GM21576 (cell line): ENCODE measurements at regions not wholly inside any gene's neighbourhood (a gene's known extent, or its start where the extent isn't known, plus 50 kb on each side); places are given as distances from the start of the nearest gene placed in this dataset.

Source experiments
- ATAC-seq: cut with Tn5 transposase; IDR thresholded peaks from one replicate; pipeline ENCODE4 v1.9.1; 2021; ENCODE audit warnings: mild to moderate bottlenecking, moderate library complexity; ENCODE audit not compliant: unreplicated experiment

DNA sequence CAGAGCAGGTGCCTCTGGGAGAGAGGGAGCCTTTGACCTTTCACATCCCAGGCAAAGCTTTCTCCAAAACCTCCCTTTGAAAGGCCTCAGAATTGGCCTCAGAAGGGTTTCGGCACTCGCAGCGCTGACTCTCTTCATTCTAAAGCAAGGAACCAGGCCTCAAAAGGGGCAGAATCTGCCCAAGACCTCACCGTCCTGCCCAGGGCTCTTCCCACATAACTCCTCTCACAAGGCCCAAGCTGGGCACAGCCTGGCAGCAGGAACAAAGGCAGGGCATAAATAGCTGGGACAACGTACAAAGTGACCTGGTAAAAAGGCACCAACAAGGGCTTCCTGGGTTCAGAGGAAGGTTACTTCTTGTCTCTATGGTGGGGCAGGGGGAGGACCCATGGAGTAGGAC is 166.3 kb upstream of the FSTL4 start:
- ATAC-seq, result no peak

DNA sequence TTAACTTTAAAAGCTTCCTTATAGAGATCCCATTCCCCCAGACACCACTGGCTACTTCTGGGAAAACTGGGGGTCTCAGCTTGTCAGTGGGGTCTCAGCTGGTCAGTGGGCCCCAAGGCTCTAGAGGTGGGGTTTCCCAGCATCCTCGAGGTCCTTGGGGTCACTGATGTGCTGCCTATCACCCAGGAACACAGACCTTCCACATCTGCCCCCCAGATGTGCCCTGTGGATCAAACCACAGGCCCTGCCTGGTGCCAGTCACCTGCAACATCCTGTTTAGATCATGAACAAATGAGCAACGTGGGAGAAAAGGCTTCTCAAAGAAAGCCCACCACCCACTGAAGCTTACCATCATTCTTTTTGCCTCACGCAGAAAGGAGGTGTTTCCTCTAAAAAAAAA is 165.6 kb upstream of the FSTL4 start:
- no peak for ATAC-seq

DNA sequence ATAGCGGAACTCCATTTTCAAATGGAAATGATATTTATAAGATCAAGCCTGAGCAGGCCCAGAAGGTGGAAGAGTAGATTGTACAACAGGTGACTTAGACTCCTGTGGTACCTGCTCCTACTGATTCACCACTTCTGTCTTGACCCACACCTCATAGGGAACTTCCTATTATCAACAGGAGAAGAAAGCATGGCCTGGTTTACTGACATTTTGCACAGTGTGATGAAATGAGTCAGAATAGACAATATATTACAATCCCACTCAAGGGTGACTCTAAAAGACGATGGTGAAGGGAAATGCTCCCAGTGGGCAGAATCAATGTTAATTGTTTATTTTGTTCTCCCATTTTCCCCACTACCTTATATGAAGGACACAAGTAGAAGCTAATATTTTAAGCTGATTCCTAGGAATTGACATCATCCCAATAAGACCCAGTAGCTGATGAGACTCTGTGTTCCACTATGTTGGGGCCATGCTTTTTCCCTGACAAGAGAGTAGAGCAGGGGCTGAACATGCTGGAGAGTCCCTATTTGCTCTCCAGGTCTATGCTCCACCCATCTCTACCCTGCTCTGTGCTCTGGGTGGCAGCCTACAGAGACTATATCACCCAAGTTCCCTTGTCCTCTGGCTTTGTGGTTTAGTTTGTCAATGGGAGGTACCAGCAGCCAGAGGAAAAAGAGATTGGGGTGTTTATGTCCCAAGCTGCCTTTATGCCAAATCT is 163.4 kb upstream of the FSTL4 start:
- ATAC-seq, result no peak

DNA sequence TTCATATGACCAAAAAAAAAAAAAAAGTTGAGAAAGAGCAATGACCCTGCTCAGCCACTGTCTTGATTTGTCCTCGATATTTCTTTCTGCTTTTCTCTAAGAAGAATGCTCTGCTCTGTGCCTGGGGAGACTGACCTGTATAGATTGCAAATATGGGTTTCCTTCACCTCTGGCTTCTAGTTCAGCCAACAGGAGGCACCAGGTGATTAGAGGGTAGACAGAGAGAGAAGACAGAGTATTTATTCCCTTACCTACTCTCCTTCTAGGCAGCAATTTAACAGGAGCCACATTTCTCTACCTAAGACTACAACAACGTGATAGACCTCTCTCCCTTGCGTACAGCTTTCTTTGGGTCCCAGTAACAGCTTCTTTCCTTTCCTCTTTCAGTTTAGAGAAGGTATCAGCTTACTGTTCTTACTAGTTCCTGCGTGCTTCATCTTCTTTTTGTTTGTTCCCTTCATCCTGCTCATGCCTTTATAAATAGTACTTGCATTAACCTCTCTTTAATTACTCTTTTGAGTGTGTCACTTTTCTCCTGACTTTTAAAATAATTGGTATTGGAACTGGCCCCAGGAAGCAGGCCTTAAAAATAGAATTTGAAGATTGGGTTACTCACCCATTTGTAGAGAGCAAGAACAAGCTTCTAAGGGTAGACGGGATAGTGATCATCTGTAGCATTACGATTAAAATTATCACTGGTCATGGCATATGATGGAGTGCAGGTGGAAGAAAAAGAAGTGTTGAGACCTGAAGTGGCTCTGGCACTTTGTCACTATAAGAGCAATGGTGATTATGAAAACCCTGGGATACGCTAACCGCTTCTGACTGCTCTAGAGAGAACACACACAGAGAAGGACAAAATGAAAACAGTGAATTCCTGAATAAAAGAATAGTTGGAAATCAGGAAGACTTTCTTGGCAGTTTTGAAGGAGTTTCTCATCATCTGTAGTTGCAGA is 161.2 kb upstream of the FSTL4 start:
- no peak for ATAC-seq

DNA sequence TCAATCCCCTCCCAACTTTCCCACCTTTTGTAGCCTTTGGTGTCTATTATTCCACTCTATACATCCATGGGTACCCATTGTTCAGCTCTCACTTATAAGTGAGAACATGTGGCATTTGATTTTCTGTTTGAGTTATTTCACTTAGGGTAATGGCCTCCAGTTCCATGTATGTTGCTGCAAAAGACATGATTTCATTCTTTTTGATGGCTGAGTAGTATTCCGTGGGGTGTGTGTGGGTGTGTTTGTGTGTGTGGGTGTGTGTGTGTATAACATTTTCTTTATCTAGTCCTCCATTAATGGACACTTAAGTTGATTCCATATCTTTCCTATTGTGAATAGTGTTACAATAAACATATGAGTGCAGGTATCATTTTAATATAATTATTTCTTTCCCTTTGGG is 157.5 kb upstream of the FSTL4 start:
- no peak for ATAC-seq

DNA sequence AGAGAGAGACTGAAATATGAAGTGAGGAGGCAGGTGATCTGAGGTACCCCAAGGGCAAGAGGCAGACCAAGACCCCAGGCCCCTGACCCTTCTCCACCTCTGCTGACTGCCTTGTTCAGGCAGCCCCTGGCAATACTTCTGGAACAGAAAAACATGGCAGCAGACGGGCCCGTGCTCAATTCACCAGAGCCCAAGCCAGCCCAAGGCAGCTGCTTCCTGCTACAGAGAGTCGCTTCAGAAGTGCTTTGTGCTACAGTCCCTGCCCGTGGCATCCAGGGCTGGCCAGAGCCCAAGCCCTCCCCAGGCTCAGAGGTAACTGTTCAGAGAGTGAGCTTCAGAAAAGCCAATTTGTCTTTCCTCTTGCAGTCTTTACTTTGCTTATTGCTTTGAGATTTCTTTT is 151.4 kb upstream of the FSTL4 start:
- ATAC-seq, result no peak

DNA sequence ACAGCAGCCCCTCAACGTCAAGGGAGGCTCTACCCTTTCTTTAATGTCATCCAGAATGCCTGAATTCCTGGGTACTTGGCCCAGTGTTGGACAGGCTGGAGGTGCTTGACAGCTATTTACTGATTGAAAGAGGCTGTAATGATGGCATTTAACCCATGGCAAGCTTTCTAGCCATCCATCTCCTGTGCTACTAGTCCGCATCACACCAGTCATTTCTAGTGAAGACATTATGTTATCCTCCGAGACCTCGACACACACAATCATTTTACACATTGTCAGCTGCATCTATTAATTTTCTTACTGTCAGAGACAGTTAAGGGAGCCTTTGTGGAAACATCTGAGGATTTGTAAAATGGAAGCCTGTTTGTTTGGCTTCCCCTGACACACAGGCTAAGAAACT is 149.3 kb upstream of the FSTL4 start:
- ATAC-seq, result no peak

DNA sequence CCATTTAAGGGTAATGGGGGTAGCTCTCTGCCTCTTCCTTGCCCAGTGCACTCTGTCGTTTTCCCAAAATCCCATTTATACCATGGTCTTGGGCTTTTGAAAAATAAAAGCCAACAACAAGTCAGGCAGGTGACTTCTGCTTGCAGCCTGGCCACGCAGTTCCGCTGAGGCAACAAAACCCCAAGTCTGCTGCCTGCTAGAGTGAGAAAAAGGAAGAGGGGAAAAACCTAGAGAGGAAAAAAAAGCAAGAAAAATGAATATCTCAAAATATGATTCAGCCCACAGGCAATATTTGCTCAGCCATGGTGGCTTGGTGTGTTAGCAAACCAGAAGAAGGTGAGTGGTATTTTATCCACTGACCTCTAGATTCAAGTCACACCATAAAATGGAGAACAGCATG is 148.2 kb upstream of the FSTL4 start:
- no peak for ATAC-seq

DNA sequence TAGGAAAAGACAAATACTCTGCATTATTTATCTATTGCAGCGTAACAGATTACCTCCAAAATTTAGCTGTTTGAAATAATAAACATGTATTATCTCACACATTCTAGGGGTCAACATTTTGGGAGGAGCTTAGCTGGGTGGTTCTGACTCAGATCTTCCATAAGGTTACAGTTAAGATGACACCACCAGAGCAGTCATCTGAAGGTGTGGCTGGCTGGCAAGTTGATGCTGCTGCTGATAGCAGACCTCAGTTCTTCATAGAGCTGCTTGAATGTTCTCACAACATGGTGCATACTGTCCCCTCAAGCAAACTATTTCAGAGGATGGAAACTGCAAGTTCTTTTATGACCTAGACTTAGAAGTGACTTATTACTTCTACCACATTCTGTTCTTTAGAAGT is 146.3 kb upstream of the FSTL4 start:
- no peak for ATAC-seq

DNA sequence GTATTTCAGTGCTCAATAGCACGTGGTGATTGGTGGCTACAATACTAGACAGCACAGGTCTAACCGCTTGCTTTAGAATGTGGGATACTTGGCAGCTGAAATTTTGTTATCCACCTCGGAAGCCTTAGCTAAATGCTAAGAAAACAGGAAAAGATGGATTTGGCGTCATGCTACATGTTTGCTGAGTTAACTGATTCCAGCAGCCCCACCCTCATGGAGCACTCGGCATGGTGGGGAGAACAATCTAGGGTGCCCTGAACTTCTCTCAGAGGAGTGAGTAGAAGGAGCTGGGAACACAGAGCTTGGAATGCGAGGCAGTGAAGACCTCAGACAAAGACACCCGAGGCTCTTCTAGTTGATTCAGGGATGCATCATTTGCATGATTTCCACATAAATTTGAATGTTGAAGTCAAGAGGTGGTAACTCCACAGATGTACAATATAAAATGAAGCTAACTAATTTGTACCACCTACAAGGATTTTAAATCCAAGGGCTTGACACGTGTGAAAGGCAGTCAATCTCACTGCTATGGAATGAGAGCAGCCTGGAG is 145.1 kb upstream of the FSTL4 start:
- no peak for ATAC-seq

DNA sequence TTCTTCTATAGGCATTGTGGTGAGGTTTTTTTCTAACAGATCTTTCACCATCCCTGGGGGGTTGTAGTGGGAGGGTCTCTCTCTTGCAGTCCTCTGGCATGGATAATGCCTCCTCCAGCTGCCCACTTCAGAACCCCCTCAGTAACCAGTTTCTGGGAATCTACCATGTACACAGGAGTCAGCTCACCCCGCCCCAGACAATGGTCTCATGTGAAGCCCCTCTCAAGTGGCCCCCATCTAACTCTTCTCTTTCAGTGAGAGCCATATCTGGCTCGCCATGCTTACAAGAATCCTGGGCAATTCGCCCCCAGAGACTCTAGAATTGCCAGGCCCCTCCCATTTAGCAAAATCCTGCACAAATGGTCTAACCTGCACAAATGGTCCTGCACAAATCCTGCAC is 144.4 kb upstream of the FSTL4 start:
- ATAC-seq, result no peak

DNA sequence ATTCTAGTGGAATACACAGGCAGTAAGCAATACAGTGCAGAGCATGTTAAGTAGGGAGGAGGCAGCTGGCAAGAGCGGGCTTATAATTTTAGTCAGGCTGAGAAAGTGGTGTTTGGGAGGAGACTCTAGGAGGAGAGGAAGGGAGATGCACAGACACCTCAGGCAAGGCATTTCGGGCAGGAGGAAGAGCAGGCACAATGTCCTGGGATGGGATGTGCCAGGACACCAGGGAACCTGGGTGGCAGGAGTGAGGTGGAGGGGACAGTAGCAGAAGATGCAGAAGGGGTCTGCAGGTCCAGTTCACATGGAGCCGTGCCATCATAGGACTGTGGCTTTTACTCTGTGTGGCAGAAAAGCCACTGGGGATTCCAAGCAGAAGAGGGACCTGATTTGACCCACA is 143.7 kb upstream of the FSTL4 start:
- ATAC-seq, result no peak

DNA sequence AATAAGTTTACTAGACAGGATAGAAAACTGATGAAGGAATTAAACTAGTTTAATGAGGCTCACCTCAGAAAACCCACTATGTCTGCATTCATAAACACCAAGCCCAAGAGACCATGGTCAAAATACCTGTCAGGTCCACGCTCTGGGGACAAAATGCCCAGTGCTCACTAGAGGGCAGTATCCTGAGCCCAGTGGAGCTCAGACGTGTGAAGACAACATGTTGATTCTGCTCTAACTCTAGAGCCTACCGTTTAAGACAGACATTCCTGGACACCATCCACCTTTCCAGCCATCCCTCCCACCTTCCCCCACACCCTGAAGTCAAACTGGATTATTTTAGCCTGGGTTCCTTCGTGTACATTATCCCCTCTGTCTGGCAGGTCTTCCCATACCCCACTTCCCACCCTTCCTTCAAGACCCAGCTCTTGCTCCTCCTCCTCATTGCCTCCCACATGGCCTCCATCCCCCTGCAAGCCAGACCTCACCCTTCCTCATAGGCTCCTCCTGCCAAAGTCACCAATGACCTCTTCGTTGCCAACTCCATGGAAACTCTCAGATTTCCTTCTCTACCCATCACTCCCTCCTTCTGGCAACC is 142.3 kb upstream of the FSTL4 start:
- ATAC-seq, result no peak

DNA sequence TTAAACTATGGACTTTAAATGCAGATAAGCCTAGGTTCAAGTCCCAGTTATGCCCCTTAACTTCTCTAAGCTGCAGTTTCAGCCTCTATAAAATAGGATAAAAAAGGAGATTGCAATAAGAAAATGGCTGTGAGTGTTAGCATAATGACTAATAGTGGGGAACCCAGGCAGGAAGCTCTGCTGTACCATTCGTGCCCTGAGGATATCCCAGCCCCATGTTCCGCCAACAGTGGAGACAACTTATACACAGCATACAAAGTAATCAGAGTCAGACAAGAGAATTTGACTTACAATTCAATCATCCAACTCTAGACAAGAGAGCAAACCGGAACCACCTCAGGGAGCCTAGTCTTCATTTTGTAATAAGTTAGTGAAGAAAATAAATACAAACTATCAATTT is 141.5 kb upstream of the FSTL4 start:
- ATAC-seq, result no peak

DNA sequence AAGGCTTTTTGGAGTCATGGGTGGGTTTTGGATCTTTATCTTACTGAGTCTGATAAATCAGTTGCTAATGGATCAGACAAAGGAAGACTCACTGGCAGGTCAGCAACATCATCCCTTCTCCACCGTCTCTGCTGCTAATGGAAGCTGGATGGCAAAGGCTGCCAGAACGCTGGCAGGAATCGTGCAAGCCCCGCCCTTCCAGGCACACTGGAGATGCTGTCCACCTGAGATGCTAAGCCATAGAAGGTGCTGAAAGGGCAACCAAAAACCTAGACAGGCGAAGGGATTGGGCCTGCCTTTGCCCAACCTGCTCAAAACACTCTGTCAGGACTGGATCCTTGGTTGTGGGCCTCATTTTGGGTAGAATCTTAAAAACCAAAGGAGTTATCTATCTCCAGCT is 139.5 kb upstream of the FSTL4 start:
- ATAC-seq, result no peak

DNA sequence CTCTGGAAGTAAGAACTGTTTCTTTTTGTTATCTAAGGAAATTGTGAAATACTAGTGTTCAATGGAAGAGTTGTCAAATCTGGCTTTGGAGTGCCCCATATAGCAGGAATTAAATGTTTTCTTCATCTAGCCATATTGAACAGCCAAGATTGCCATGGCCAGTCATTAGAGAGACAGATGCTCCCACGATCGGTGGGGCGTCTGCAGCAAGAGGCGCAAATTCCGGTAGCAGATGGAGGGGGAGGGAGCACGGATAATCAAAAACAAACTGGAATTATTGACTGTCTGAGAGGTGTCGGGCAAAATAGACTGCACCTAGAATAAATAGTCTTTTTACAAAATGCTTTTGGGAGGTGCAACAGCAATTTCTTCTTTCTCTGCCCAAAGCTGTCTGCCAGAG is 139.1 kb upstream of the FSTL4 start:
- ATAC-seq, result no peak

DNA sequence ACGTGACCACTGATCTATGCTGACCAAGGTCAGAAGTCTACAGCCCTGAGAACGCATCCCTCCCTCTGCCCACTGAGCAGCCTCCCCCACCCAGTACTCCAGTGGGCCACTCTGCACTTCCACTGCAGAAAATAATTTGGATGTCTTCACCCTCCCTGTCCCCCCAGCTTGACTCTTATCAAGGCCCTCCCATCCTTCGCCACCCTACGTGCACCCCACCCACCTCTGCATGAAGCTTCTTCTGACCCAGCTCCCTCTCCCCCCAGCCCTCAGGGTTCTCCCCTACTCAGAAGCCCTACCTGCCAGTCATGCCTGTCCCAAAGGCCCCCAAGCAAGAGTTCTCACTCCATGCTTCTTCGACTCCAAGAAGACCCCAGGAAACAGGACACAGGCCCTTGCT is 138.5 kb upstream of the FSTL4 start:
- ATAC-seq, result no peak

DNA sequence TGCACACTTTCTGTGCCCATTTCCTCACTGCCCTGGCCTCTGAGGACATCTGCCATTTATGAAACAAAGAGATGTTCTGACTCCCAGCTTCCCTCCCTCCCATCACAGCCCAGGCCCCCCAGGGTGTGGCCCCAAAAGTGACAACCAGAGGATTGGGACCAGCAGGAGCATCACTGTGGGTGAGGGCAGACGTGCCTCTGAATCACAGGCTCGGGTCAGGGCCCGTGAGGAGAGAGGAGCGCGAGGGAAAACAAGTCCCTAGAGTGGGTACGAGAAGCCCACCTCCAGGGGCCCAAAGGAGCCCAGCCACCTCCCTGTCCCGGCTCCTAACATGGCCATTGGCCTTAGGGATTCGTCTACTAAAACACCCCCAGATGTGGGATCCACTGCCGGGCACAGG is 138.0 kb upstream of the FSTL4 start:
- ATAC-seq, result no peak

DNA sequence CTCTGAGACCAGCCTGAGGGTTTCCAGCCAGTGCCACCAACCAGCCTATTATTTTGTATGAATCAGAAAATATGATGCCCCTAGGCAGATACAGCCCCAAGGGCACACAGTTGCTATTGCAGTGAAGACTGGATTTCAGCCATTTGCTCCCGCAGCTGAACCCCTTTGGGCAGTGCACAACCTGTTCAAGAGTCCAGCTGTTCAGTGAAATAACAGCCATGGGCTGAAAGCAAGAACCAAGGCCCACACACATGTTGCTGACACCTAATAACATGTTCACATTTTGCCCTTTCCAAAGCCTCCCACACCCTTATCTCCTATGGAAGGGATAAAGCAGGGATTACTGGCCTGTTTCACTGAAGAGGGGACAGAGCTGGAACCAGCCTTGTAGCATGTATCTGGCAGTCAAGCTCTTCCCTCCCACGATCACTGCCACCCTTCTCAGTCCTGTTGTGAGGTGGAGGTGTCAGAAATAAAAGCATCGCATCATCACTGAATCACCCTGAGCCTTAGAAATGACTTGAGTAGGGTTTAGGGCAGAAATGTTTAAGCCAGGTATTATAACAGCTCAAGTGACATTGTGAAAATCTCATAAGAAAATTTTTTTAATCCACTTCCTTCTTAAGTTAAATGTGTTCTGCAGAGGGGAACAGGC is 137.1 kb upstream of the FSTL4 start:
- ATAC-seq, result no peak

DNA sequence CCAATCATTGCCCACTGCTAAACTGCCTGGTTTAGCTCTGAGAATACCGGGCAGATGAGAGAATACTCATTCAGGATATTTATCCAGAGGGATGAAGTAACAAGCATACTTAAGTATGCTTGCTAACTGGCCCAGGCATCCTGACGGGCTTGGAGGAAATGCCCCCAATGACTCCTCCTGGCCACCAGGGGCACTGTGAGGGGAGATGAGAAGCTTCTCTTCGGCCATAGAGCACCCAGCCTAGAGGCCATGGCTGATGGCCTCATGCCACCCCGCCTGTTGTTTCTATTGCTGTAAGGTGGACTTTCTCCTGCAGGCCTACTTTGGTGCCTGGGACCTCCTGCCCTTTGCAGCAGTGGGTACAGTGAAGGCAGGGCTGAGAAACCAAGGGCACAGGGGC is 134.5 kb upstream of the FSTL4 start:
- no peak for ATAC-seq

DNA sequence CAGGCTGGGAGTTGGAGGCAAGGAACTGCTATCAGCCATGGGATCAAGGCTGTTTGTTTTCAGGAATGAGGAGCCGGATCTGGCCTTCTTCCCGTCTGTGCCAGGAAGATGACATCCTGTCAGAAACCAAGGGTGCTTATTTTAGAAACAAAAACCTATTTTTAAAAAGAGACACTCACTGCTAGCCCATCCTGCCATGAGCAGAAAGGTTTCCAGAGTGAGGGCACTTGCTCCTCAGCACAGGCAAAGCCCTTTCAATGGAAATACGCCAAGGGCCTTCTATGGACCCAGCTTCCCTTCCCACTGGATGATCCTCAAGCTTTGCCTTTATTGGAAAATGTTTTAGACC is 132.6 kb upstream of the FSTL4 start:
- no peak for ATAC-seq
